ENCODE measurements at regions not wholly inside any gene's neighbourhood (a gene's known extent, or its start where the extent isn't known, plus 50 kb on each side); places are given as distances from the start of the nearest gene placed in this dataset.

DNA sequence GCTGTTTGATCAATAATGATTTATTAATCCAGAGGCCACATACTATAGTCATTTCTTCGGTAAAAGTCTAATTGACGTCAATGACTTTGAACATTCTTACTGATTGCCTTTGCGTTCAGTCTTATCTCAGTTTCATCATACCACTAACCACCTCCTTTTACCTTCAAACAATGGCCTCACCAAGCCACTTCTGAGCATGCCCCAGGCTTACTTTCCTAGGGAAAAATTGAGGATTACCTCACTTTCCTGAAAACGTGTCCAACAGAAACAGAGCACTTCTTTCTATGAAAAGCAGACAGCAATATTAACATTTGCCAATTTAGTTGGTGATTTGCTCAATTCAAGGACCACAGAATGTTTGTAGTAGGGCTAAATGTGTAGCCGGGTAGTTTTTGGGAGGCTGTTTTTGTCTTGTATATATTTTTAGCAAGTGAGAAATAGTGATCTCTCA lies 157.6 kb downstream of the KLF5 start:
- no TSS peak for BruUV-seq (replicated peaks)
- DNase-seq (ENCODE audit: low read depth, low spot score) (no peak), ATAC-seq (no peak)
- H3K27ac ChIP-seq (ENCODE audit: low read depth, low read length): no peak overlapping the region
- no peaks in the 10 kb centered on the region for H3K79me2 ChIP-seq (ENCODE audit: insufficient read depth, low read length)
- no peaks in the 10 kb centered on the region for H3K36me3 ChIP-seq (ENCODE audit: control insufficient read depth in 1 of 2, insufficient read depth in 2 of 2, low read length in 2 of 2)
- H3K4me1 ChIP-seq (ENCODE audit: control insufficient read depth in 1 of 2, insufficient read depth in 2 of 2, low read length in 2 of 2): peaks cover under 1 to 8% of the 10 kb centered on the region in 2 experiments; a peak in 2 of 4 replicates
- no peaks in the 10 kb centered on the region for H4K20me1 ChIP-seq (ENCODE audit: insufficient read depth)
- no peak for TF ChIP-seq EGR1 (IDR thresholded peaks at IDR 0.05; ENCODE audit: low read depth)
- H3K9ac ChIP-seq (ENCODE audit: low read length): no peak overlapping the region
- H2AFZ ChIP-seq (ENCODE audit: low read depth, low read length, poor library complexity, severe bottlenecking): no peak overlapping the region
- no peaks in the 10 kb centered on the region for H3K9me3 ChIP-seq (ENCODE audit: control insufficient read depth in 1 of 2, insufficient read depth in 1 of 2, low read depth in 1 of 2, low read length in 2 of 2)
- H3K9me2 ChIP-seq (ENCODE audit: insufficient read depth): no peaks in the 10 kb centered on the region
- H3K4me2 ChIP-seq (ENCODE audit: low read length): no peak overlapping the region
- ChIA-PET POLR2A (no interaction called here), RAD21 (ENCODE audit: low non-redundant PET in 1 of 2, low total read pairs in 2 of 2, uncharacterized antibody in 2 of 2, unreplicated experiment in 2 of 2) (no interaction called here), CTCF (no interaction called here)
- H3K27me3 ChIP-seq (ENCODE audit: insufficient read depth, low read length): no peaks in the 10 kb centered on the region
- no peak overlapping the region for H3K4me3 ChIP-seq (replicated peaks in 1 of 2; ENCODE audit: low read depth in 1 of 2, low read length in 2 of 2)
- intact Hi-C loops (cut with micrococcal nuclease): loop anchor here (10.0 kb wide), 1 partner anchor 122 kb away; no protein-coding TSS in a partner anchor

- TF ChIP-seq EZH2phosphoT487 (IDR thresholded peaks at IDR 0.05; ENCODE audit: borderline replicate concordance): no peak
- TF ChIP-seq ZNF274 (IDR thresholded peaks at IDR 0.05; ENCODE audit: low read depth, low read length): no peak
- no peak for TF ChIP-seq MAX (IDR thresholded peaks at IDR 0.05)
- Histone ChIP-seq H3K4me1 (ENCODE audit: control insufficient read depth in 1 of 2, insufficient read depth in 2 of 2, low read length in 2 of 2) (peaks cover 6 to 9% of the 10 kb centered on the region in 2 experiments), H3K27me3 (ENCODE audit: insufficient read depth, low read length) (no peaks in the 10 kb centered on the region), H4K20me1 (ENCODE audit: insufficient read depth) (no peaks in the 10 kb centered on the region), H3K36me3 (ENCODE audit: control insufficient read depth in 1 of 2, insufficient read depth in 2 of 2, low read length in 2 of 2) (no peaks in the 10 kb centered on the region), H3K9me3 (ENCODE audit: control insufficient read depth in 1 of 2, insufficient read depth in 1 of 2, low read depth in 1 of 2, low read length in 2 of 2) (no peaks in the 10 kb centered on the region), H3K9me2 (ENCODE audit: insufficient read depth) (no peaks in the 10 kb centered on the region), H3K9ac (ENCODE audit: low read length) (no peak overlapping the region), H3K4me2 (ENCODE audit: low read length) (no peak overlapping the region), H2AFZ (ENCODE audit: low read depth, low read length, poor library complexity, severe bottlenecking) (no peak overlapping the region), H3K27ac (ENCODE audit: low read depth, low read length) (no peak overlapping the region), H3K4me3 (replicated peaks in 1 of 2; ENCODE audit: low read depth in 1 of 2, low read length in 2 of 2) (no peak overlapping the region), H3K79me2 (ENCODE audit: insufficient read depth, low read length) (no peaks in the 10 kb centered on the region)
- intact Hi-C loops (cut with micrococcal nuclease): loop anchor here (10.0 kb wide), 1 partner anchor 121 kb away; no protein-coding TSS in a partner anchor
- CTCF ChIA-PET: no interaction called here
- POLR2A ChIA-PET: no interaction called here
- no peak for DNase-seq (ENCODE audit: low read depth, low spot score)
- no TSS peak for BruUV-seq (replicated peaks)
- peak; percentile 36; the same call in 1 of the 2 replicates for ATAC-seq
- RAD21 ChIA-PET (ENCODE audit: low non-redundant PET in 1 of 2, low total read pairs in 2 of 2, uncharacterized antibody in 2 of 2, unreplicated experiment in 2 of 2): no interaction called here
Measured at GRCh38 chr13:73215823-73216222, 157.0 kb downstream of the KLF5 start.

All from HCT116 (cell line).